Kidney epithelial cell (primary cell): ENCODE measurements at regions not wholly inside any gene's neighbourhood (a gene's known extent, or its start where the extent isn't known, plus 50 kb on each side); places are given as distances from the start of the nearest gene placed in this dataset.
A peak's percentile ranks its signal among the peaks of the same experiment; 100 is the strongest.

Source experiments
- DNase-seq: peaks from one replicate; pipeline ENCODE4 v3.0.0-alpha.2; 2010; ENCODE audit warnings: low read depth
- H3K27me3 ChIP-seq: 2 replicates; pipeline ENCODE4 v1.6.0; 2011; ENCODE audit warnings: low read length; ENCODE audit not compliant: control insufficient read depth, insufficient read depth
- H3K36me3 ChIP-seq: 2 replicates; pipeline ENCODE4 v1.5.1; 2011; ENCODE audit warnings: low read length; ENCODE audit not compliant: control insufficient read depth, insufficient read depth
- H3K4me3 ChIP-seq: 2 replicates; pipeline ENCODE4 v1.5.1; 2011; ENCODE audit warnings: low read depth, mild to moderate bottlenecking, control low read depth, low read length
- CTCF ChIP-seq: IDR thresholded peaks from 2 replicates; pipeline ENCODE4 v1.5.1; 2011; ENCODE audit warnings: mild to moderate bottlenecking, moderate library complexity, low read length, control low read depth, inconsistent platforms; ENCODE audit not compliant: insufficient read depth, poor library complexity, severe bottlenecking

DNA sequence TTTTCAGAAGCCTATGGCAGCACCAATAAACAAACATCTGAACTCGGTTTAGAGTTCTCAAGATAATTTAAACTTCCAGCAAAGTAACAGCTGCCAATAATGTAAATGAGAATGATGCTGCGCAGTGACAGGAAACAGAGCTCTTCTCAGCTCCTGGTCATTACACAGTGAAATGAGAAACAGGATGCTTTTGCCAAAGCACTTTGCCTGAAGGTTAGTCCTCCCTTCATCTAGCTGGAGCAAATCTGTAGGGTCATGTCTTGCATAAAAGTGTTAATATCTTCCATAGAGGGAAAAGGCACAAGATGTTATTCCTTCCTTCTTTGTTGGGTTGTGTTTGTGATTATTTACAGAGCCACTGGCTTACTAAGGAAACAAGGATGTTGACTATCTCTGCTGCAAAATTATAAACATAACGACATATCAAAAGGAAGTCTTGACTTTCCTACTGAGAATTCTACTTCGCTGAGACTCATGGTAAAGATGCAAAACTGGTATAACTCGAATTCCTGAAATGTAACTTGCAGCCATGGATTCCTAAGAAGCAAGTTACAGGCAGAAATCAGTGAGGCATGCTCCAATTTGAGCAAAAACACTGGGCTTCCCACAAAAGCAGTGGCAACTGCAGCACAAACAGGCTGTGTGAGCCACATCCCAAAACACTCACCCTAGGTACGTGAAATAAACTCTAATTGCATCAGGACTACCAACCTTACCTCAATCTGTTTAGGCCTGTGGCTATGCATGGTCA, 102.5 kb upstream of the BEND6 start:
- H3K27me3 ChIP-seq: no peaks in the 10 kb centered on the region
- no peak for TF ChIP-seq CTCF
- no peaks in the 10 kb centered on the region for H3K36me3 ChIP-seq
- DNase-seq: no peak
- H3K4me3 ChIP-seq: no peak overlapping the region

DNA sequence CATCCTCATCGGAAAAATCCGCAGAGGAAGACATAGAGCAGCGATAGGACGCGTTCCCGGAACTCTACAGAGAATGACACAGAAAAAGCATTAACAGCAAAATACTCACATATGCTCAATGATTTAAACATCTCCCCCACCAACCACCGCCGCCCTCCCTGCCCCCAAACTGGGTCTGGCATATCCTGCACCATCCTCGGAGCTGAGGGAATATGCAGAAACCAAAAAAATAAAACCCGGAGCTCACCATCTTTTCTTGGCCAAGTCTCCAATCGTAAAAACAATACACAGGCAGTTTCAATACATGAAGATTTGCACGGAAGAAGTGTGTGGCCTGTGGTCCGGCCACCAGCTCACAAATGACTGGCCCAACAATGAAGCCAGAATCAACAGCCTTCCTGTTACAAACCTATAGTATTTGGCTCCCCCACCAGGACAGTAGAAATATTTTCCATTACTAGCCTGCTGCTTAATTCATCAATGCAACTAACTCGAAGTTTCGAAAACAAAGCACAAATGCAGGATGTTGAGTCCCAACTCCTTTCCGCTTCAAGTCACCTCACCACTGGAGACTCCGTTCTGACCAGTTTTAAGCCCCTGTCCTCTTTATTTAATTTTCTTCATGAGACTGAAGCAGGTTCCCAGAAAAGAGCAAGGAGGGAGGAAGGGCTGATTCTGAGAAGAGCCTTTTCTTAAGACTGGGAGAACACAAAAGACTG, 103.2 kb upstream of the BEND6 start:
- Histone ChIP-seq H3K36me3 (no peaks in the 10 kb centered on the region), H3K27me3 (no peaks in the 10 kb centered on the region), H3K4me3 (peak overlapping the region; percentile 58)
- DNase-seq: no peak
- peak; percentile 59 for TF ChIP-seq CTCF

- TF ChIP-seq CTCF: no peak
- peak overlapping the region; percentile 58 for H3K4me3 ChIP-seq
- DNase-seq: no peak
- no peaks in the 10 kb centered on the region for H3K27me3 ChIP-seq
- H3K36me3 ChIP-seq: no peaks in the 10 kb centered on the region
Observed at GRCh38 chr6:56851074-56851473, 103.8 kb upstream of the BEND6 start.

GRCh38 chr6:56850626-56851025, 104.3 kb upstream of the BEND6 start:
- no peak for DNase-seq
- Histone ChIP-seq H3K36me3 (no peaks in the 10 kb centered on the region), H3K27me3 (no peaks in the 10 kb centered on the region), H3K4me3 (peak overlapping the region; percentile 58)
- no peak for TF ChIP-seq CTCF

DNA sequence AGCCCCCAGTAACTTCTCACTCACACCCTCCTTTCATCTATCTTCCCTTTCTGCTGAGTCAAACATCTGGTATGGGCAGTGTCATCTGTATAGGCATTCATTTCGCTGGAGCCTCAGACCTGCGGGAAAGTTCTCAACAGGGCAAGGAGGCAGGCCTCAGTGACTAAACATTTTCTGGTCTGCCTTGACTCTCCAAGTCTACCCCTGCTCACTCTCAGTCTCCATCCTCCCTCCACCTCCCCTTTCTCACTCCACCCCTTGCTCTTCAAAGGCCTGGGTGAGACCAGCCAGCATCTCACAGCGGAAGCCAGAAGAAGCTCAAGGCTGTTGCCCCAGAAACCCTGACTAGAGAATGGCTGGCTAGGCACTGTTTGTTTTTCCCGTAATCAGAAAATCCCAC, 105.0 kb upstream of the BEND6 start:
- TF ChIP-seq CTCF: no peak
- no peaks in the 10 kb centered on the region for H3K27me3 ChIP-seq
- H3K36me3 ChIP-seq: no peaks in the 10 kb centered on the region
- H3K4me3 ChIP-seq: no peak overlapping the region
- DNase-seq: no peak
